NB4 (cell line): ENCODE measurements at regions not wholly inside any gene's neighbourhood (a gene's known extent, or its start where the extent isn't known, plus 50 kb on each side); places are given as distances from the start of the nearest gene placed in this dataset.
"Not testable (repeated sequence)": the region's sequence is repeated elsewhere in the genome, so short reads cannot be mapped to it uniquely, and the experiment has no call there.

Experiments
- DNase-seq: peaks from one replicate; pipeline ENCODE4 v3.0.0; 2010; ENCODE audit warnings: low read depth
- H3K4me3 ChIP-seq: one replicate; pipeline ENCODE4 v1.5.1; 2011; ENCODE audit warnings: mild to moderate bottlenecking, low read depth, low read length, moderate library complexity
- CTCF ChIP-seq: IDR thresholded peaks from one replicate; pipeline ENCODE4 v1.5.1; 2012; ENCODE audit warnings: low read depth, low read length
- MAX ChIP-seq: IDR thresholded peaks from 2 replicates; pipeline ENCODE4 v1.6.1; 2011; ENCODE audit warnings: low read depth, low read length
- MYC ChIP-seq: IDR thresholded peaks from 2 replicates; pipeline ENCODE4 v1.6.1; 2011; ENCODE audit warnings: low read depth, low read length
- POLR2A ChIP-seq: IDR thresholded peaks from 2 replicates; pipeline ENCODE4 v1.6.1; 2011; ENCODE audit warnings: mild to moderate bottlenecking; ENCODE audit not compliant: insufficient read length; ENCODE audit errors: extremely low read depth

DNA sequence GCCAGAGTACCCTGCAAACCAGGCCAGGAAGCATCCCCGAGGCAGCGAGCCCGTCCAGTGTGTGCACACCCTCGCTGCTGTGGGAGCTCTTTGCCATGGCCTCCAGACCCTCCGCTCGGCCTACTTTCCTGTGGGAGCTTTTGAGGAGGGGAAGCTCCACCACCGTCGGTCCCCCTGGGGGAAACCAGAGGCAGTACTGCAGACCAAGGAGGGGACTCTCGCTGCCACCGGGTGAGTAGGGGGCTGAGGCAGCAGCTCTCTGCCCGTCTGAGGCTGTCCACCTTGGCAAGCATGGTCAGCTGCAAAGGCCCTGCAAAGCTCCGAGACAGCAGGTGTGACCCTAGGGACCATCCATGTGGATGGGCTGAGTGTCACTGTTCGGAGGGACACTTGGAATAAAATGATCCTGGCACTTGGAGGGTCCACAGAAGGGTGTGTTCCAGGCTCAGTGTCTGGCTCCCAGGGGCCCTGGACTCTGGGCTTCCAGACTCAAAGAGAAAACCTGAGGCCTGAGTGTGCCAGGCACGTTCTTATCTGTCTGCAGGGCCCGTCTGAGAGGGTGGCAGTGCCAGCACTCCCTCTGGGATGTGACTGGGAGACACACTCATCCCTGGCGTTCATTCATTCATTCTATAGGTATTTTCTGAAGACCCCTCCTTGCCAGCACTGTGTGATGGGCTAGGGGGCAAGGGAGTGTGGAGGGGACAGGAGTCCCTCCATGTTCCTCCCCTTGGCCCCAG lies 282.8 kb upstream of the HS6ST1 start:
- DNase-seq: no peak
- no peak overlapping the region for H3K4me3 ChIP-seq
- TF ChIP-seq MYC: no peak
- TF ChIP-seq CTCF: no peak
- TF ChIP-seq POLR2A: no peak
- TF ChIP-seq MAX: no peak

DNA sequence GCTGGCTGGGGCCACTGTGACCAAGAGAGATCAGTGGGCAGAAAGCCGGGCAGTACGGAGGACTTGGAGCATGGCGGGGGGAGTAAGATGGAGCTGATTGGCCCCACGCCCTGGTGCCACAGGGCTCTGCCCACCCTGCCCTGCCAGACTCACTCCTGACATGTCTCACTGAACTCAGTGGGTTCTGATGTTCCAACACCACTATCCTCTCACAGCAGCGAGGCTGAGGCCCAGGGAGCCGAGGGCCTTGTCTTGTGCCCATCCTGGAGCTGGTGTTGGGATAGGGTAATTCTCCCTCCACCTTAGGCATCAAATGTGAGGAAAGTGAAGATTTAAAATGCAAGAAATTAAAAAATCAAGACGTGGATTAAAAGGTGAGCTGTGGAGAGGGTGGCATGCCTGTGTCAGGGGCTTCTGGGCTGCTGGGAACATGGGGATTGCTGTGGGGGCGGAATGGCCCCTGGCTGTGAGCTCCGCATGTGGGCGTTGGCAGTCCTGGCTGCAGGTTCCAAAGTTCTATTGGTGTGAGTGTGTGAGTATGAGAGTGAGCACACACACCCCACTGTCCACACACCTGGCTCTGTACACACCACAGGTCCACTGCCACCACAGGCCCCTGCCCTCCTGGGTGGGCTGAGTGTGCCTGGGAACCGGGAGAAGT lies 283.5 kb upstream of the HS6ST1 start:
- H3K4me3 ChIP-seq: no peak overlapping the region
- DNase-seq: no peak
- TF ChIP-seq MAX (no peak), POLR2A (no peak), MYC (no peak), CTCF (no peak)

GRCh38 chr2:128602699-128603101 lies 284.0 kb upstream of the HS6ST1 start:
- no peak for TF ChIP-seq POLR2A
- no peak for TF ChIP-seq MAX
- no peak for TF ChIP-seq CTCF
- no peak for TF ChIP-seq MYC
- H3K4me3 ChIP-seq: no peak overlapping the region

DNA sequence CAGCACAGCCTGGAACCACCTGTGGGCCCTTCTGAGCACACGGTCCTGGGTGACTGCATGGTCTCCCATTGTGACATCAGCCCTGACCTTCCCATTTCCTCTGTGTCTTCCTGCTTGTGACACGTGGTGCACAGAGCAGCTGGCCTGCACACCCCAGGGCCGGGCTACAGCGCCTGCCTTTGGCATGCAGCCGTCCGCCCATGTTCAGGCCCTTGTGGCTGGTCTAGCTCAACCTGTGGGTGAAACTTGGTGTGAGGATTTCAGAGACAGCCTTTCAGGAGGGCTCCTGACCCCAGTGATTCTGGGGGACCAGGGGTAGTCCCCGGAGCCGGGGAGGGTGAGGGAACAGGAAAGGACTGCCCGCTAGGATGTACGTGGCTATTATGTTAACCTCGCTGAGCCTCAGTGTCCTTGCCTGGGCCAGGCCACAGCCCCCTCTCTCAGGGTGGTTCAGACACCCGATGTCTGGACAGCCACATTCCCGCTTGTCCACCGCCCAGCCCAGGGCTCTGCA lies 284.8 kb upstream of the HS6ST1 start:
- TF ChIP-seq CTCF (no peak), MAX (peak; percentile 86), MYC (peak; percentile 79), POLR2A (no peak)
- DNase-seq: peak; percentile 38

More at GRCh38 chr2:128602699-128603101, 284.0 kb upstream of the HS6ST1 start:
- no peak for DNase-seq

DNA sequence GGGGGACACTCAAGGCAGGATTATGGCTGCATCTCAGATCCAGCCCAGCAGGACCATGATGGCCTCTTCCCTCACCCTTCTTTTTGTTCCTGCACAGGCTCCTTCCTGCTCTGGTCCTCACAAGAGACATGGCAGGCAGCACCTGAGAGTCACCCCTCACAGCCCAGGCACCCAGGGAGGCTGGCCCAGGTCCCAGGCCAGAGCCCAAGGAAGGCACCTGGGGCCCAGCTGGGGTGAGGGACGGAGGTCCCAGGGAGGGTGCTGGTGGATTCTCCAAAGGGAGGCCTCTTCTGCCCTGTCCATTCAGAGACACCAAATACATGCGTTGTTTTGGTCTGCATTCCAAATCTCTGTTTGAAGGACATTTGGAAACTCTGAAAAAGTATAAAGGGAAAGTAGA lies 285.4 kb upstream of the HS6ST1 start:
- H3K4me3 ChIP-seq: no peak overlapping the region
- TF ChIP-seq POLR2A (no peak), CTCF (no peak), MYC (no peak), MAX (no peak)
- DNase-seq: no peak

More for the DNA sequence above, 284.8 kb upstream of the HS6ST1 start:
- H3K4me3 ChIP-seq: no peak overlapping the region

- not testable (repeated sequence) for DNase-seq, H3K4me3 ChIP-seq
Measured at GRCh38 chr2:128604581-128604980, 285.9 kb upstream of the HS6ST1 start.
